Common myeloid progenitor, CD34-positive (primary cell): ENCODE measurements at regions not wholly inside any gene's neighbourhood (a gene's known extent, or its start where the extent isn't known, plus 50 kb on each side); places are given as distances from the start of the nearest gene placed in this dataset.
A peak's percentile ranks its signal among the peaks of the same experiment; 100 is the strongest.

Experiments
- CTCF ChIA-PET: fragments of 350-600 bp; sonication (Branson Sonifier 250); formaldehyde crosslinking; loops from one replicate; lab custom pipeline; 2021; ENCODE audit warnings: antibody characterized with exemption; lab: Charles Lee
- POLR2A ChIA-PET: fragments of 350-600 bp; sonication (Branson Sonifier 250); formaldehyde crosslinking; loops from one replicate; lab custom pipeline; 2021; ENCODE audit warnings: antibody characterized with exemption; lab: Charles Lee
- DNase-seq, 3 donors: peaks; one replicate each; pipeline versions ENCODE4 v3.0.0 to v3.0.0-alpha.2; 2013
- H3K27ac ChIP-seq, 2 experiments: 1 replicate in 1 of 2; 2 replicates in 1 of 2; pipeline ENCODE4 v1.7.0; 2013; ENCODE audit warnings: inconsistent platforms in 2 of 2, low read length in 2 of 2, mild to moderate bottlenecking in 2 of 2, low read depth in 1 of 2, moderate library complexity in 1 of 2; ENCODE audit not compliant: severe bottlenecking in 2 of 2, insufficient read depth in 1 of 2, poor library complexity in 1 of 2
- H3K27me3 ChIP-seq, 5 experiments: replicated peaks in 2 of 5; 1 replicate in 3 of 5; 2 replicates in 2 of 5; pipeline versions ENCODE4 v1.6.1 to v1.7.0; 2013; ENCODE audit warnings: low read length in 4 of 5, mild to moderate bottlenecking in 2 of 5, moderate library complexity in 2 of 5, inconsistent platforms in 1 of 5; ENCODE audit not compliant: insufficient read depth in 5 of 5, control insufficient read depth in 4 of 5
- H3K36me3 ChIP-seq, 4 experiments: 1 replicate in 2 of 4; 2 replicates in 2 of 4; pipeline versions ENCODE4 v1.6.1 to v1.7.0; 2013; ENCODE audit warnings: low read length in 3 of 4, control low read depth in 1 of 4, mild to moderate bottlenecking in 1 of 4; ENCODE audit not compliant: control insufficient read depth in 4 of 4, insufficient read depth in 4 of 4
- H3K4me1 ChIP-seq, 4 experiments: 1 replicate in 3 of 4; 2 replicates in 1 of 4; pipeline versions ENCODE4 v1.6.1 to v1.7.1; 2013; ENCODE audit warnings: low read length in 3 of 4, mild to moderate bottlenecking in 3 of 4, control low read depth in 1 of 4, inconsistent platforms in 1 of 4, moderate library complexity in 1 of 4; ENCODE audit not compliant: control insufficient read depth in 4 of 4, insufficient read depth in 4 of 4; ENCODE audit errors: control extremely low read depth in 1 of 4
- H3K4me3 ChIP-seq, 7 experiments: 1 replicate in 4 of 7; 2 replicates in 3 of 7; pipeline versions ENCODE4 v1.5.1 to v1.7.0; 2013; ENCODE audit warnings: mild to moderate bottlenecking in 7 of 7, low read length in 6 of 7, moderate library complexity in 6 of 7, inconsistent platforms in 2 of 7, low read depth in 2 of 7, control low read depth in 1 of 7; ENCODE audit not compliant: insufficient read depth in 4 of 7, control insufficient read depth in 1 of 7; ENCODE audit errors: extremely low read depth in 1 of 7
- H3K9me3 ChIP-seq, 5 experiments: 1 replicate in 4 of 5; 2 replicates in 1 of 5; pipeline versions ENCODE4 v1.6.1 to v1.7.1; 2013; ENCODE audit warnings: low read length in 4 of 5, mild to moderate bottlenecking in 2 of 5, inconsistent platforms in 1 of 5, low read depth in 1 of 5, moderate library complexity in 1 of 5; ENCODE audit not compliant: control insufficient read depth in 4 of 5, insufficient read depth in 2 of 5; ENCODE audit errors: control extremely low read depth in 1 of 5
- WGBS: methylation state at CpG from one replicate; pipeline ENCODE4 v1.1.5; 2013; ENCODE audit not compliant: insufficient coverage; 5-methylcytosine and 5-hydroxymethylcytosine counted together

GRCh38 chr13:51518827-51519226 lies 65.4 kb upstream of the WDFY2 start:
- DNase-seq, result peak in 2 of 3 donors; percentile 29 to 46
- ChIA-PET POLR2A (interaction anchor here (0.7 kb wide), 2 partner anchors 10 to 16 kb away, joined by 3 read pairs; no protein-coding TSS in a partner anchor), CTCF (no interaction called here)
- Histone ChIP-seq H3K27ac (no peak overlapping the region), H3K9me3 (peaks cover 0 to 3% (median 0%) of the 10 kb centered on the region in 5 experiments), H3K4me3 (no peak overlapping the region), H3K4me1 (peaks cover 2 to 17% (median 12%) of the 10 kb centered on the region in 4 experiments), H3K27me3 (no peaks in the 10 kb centered on the region), H3K36me3 (no peaks in the 10 kb centered on the region)
- no CpG with 5 or more reads among the region's 6 CpGs for WGBS

- Histone ChIP-seq H3K27ac (no peak overlapping the region), H3K27me3 (no peaks in the 10 kb centered on the region), H3K4me1 (peaks cover 5 to 26% (median 13%) of the 10 kb centered on the region in 4 experiments), H3K9me3 (peaks cover 0 to 3% (median 0%) of the 10 kb centered on the region in 5 experiments), H3K4me3 (no peak overlapping the region), H3K36me3 (no peaks in the 10 kb centered on the region)
- ChIA-PET POLR2A (interaction anchor here (1.5 kb wide), 1 partner anchor 67 kb away, joined by 6 read pairs; the partner anchor contains the start of gene INTS6), CTCF (interaction anchor here (0.9 to 1.1 kb wide), 2 partner anchors 32 to 64 kb away, joined by 3 read pairs; no protein-coding TSS in a partner anchor)
- WGBS, result no CpG with 5 or more reads among the region's 3 CpGs
- no peak for DNase-seq
Observed at GRCh38 chr13:51519771-51520216, 64.5 kb upstream of the WDFY2 start.

GRCh38 chr13:51520524-51520923 lies 63.7 kb upstream of the WDFY2 start:
- H3K27me3 ChIP-seq, result no peaks in the 10 kb centered on the region
- peaks cover 5 to 26% (median 13%) of the 10 kb centered on the region in 4 experiments for H3K4me1 ChIP-seq
- ChIA-PET POLR2A (interaction anchor here (0.6 to 1.5 kb wide), 2 partner anchors 67 to 1730 kb away, joined by 6 to 9 read pairs; partner anchors contain the start of gene INTS6), CTCF (interaction anchor here (0.9 to 1.1 kb wide), 3 partner anchors 19 to 64 kb away, joined by 3 read pairs; no protein-coding TSS in a partner anchor)
- no peak for DNase-seq
- no peak overlapping the region for H3K4me3 ChIP-seq
- H3K36me3 ChIP-seq, result no peaks in the 10 kb centered on the region
- WGBS, result 100% methylated on average over 4 of the region's 4 CpGs
- H3K27ac ChIP-seq, result no peak overlapping the region
- H3K9me3 ChIP-seq, result peaks cover 0 to under 1% (median 0%) of the 10 kb centered on the region in 5 experiments

GRCh38 chr13:51523082-51523518 lies 61.2 kb upstream of the WDFY2 start:
- CTCF ChIA-PET, result interaction anchor here (1.4 to 2.1 kb wide), 2 partner anchors 69 to 275 kb away, joined by 4 to 7 read pairs; no protein-coding TSS in a partner anchor
- Histone ChIP-seq H3K4me3 (peak overlapping the region in 2 of 7 experiments; percentile 3 to 53), H3K9me3 (no peaks in the 10 kb centered on the region), H3K36me3 (no peaks in the 10 kb centered on the region), H3K4me1 (peaks cover 5 to 26% (median 13%) of the 10 kb centered on the region in 4 experiments), H3K27ac (peak overlapping the region; percentile 10 to 50), H3K27me3 (no peaks in the 10 kb centered on the region)
- DNase-seq, result peak; percentile 85 to 94 (median 92)
- no CpG with 5 or more reads among the region's 4 CpGs for WGBS
- POLR2A ChIA-PET, result interaction anchor here (0.7 to 1.5 kb wide), 3 partner anchors 19 to 606 kb away, joined by 3 to 4 read pairs (median 3); partner anchors contain the start of gene NEK5

- H3K9me3 ChIP-seq, result no peaks in the 10 kb centered on the region
- H3K4me1 ChIP-seq, result peaks cover 5 to 18% (median 13%) of the 10 kb centered on the region in 4 experiments
- DNase-seq, result no peak
- CTCF ChIA-PET, result interaction anchor here (0.8 to 3.1 kb wide), 6 partner anchors 10 to 70 kb away, joined by 3 to 11 read pairs (median 5); partner anchors contain the start of gene INTS6
- no peak overlapping the region for H3K27ac ChIP-seq
- WGBS, result 100% methylated on average over 1 of the region's 4 CpGs
- no peak overlapping the region for H3K4me3 ChIP-seq
- H3K36me3 ChIP-seq, result no peaks in the 10 kb centered on the region
- POLR2A ChIA-PET, result interaction anchor here (0.9 kb wide), 1 partner anchor 72 kb away, joined by 3 read pairs; the partner anchor contains the start of gene INTS6
- H3K27me3 ChIP-seq, result no peaks in the 10 kb centered on the region
Observed at GRCh38 chr13:51524312-51524711, 60.0 kb upstream of the WDFY2 start.

GRCh38 chr13:51524829-51525566 lies 59.3 kb upstream of the WDFY2 start:
- 100% methylated on average over 4 of the region's 5 CpGs for WGBS
- Histone ChIP-seq H3K36me3 (no peaks in the 10 kb centered on the region), H3K27me3 (no peaks in the 10 kb centered on the region), H3K27ac (no peak overlapping the region), H3K4me3 (no peak overlapping the region), H3K4me1 (peaks cover 5 to 18% (median 13%) of the 10 kb centered on the region in 4 experiments), H3K9me3 (no peaks in the 10 kb centered on the region)
- ChIA-PET POLR2A (interaction anchor here (0.9 kb wide), 1 partner anchor 72 kb away, joined by 3 read pairs; the partner anchor contains the start of gene INTS6), CTCF (interaction anchor here (0.8 to 3.1 kb wide), 5 partner anchors 9 to 71 kb away, joined by 3 to 11 read pairs (median 3); partner anchors contain the start of gene INTS6)
- no peak for DNase-seq
